Activated gamma-delta T cell (primary cell): ENCODE measurements at regions not wholly inside any gene's neighbourhood (a gene's known extent, or its start where the extent isn't known, plus 50 kb on each side); places are given as distances from the start of the nearest gene placed in this dataset.

ENCODE experiments used
- DNase-seq: peaks from one replicate; lab custom pipeline; 2025; lab: John Stamatoyannopoulos, UW

- no peak for DNase-seq
These were observed 120.6 kb downstream of the CD47 start for GRCh38 chr3:107969994-107970819.

GRCh38 chr3:107969525-107969924 is 121.3 kb downstream of the CD47 start:
- DNase-seq = no peak

GRCh38 chr3:107966276-107966675 is 124.6 kb downstream of the CD47 start:
- DNase-seq = no peak

GRCh38 chr3:107965136-107965655 is 125.6 kb downstream of the CD47 start:
- DNase-seq = no peak

- no peak for DNase-seq
These were observed 127.2 kb downstream of the CD47 start for GRCh38 chr3:107963581-107963980.

GRCh38 chr3:107962946-107963345 is 127.9 kb downstream of the CD47 start:
- DNase-seq = no peak

- no peak for DNase-seq
These were observed 128.8 kb downstream of the CD47 start for GRCh38 chr3:107962037-107962436.

- DNase-seq = no peak
These were observed 131.2 kb downstream of the CD47 start for GRCh38 chr3:107959550-107960154.

GRCh38 chr3:107958146-107958545 is 132.7 kb downstream of the CD47 start:
- DNase-seq = no peak

- DNase-seq = no peak
These were observed 133.6 kb downstream of the CD47 start for GRCh38 chr3:107956991-107957900.

- DNase-seq = no peak
These were observed 136.0 kb downstream of the CD47 start for GRCh38 chr3:107954845-107955244.

GRCh38 chr3:107953722-107954121 is 137.1 kb downstream of the CD47 start:
- no peak for DNase-seq

GRCh38 chr3:107951126-107951525 is 139.7 kb downstream of the CD47 start:
- no peak for DNase-seq

GRCh38 chr3:107950417-107950816 is 140.4 kb downstream of the CD47 start:
- no peak for DNase-seq

GRCh38 chr3:107949394-107949970 is 141.3 kb downstream of the CD47 start:
- DNase-seq = no peak

GRCh38 chr3:107947203-107947602 is 143.6 kb downstream of the CD47 start:
- DNase-seq = no peak

- no peak for DNase-seq
These were observed 144.1 kb downstream of the CD47 start for GRCh38 chr3:107946700-107947099.

- DNase-seq = no peak
These were observed 145.3 kb downstream of the CD47 start for GRCh38 chr3:107945417-107946094.

GRCh38 chr3:107943786-107944523 is 146.9 kb downstream of the CD47 start:
- no peak for DNase-seq

- no peak for DNase-seq
These were observed 147.7 kb downstream of the CD47 start for GRCh38 chr3:107942951-107943749.
